ENCODE measurements at regions not wholly inside any gene's neighbourhood (a gene's known extent, or its start where the extent isn't known, plus 50 kb on each side); places are given as distances from the start of the nearest gene placed in this dataset.

DNA sequence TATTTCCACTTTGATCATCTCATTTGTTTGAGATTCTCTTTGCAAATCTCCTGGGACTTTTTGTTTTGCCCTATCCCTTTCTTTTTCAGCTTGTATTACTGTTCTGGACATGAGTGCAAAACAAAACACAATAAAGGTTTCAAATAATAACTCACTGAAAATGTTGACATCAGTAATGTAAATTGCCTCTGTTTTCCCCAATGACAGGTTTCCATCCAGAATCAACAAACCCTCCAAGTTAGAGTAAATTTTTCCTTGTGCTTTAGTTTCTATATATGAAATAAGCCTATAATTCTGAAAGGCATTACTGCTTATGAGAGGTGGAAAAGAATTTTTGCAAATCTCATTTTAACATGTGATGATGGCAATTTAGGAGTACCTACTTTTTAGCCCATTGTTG is 187.0 kb upstream of the ANO3 start:
- DNase-seq (ENCODE audit: low spot score) (no peak), FAIRE-seq (no peak)

DNA sequence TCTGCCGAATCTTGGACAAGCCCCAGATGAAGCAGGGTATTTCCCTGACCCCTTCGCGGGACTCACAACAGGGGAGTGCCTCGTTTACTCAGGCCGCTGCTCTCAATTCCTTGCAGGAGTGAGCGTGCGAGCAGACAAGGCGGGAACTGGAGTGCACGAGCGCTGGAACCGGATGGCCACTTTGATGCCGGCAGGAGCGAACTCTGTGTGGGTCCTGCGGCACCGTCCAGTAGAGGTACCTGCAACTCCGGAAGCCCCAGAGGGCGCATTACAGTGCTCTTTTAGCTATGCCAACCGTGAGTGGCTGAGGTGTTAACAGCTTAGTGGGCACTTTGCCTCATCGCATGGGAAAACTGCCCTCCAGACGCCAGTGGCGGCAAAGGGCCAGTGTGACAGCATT is 182.3 kb upstream of the ANO3 start:
- FAIRE-seq (no peak), DNase-seq (ENCODE audit: low spot score) (no peak)

DNA sequence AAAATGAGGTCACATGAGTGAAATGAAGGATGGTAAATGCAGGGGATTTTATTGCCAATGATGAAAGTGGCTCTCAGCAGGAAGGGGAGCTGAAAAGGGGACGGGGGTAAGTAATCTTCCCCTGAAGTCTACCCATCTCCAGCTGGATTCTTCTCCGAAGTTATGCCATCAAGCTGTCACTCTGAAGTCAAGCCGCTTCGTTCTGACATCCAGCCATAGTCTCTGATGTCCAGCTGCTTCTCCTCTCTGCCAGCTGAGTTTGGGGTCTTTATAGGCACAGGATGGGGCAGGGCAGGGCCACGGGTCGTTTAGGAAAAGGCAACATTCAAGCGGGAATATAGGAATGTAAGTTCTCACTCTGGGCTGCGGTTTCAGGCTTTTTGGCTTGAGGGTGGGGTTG is 181.9 kb upstream of the ANO3 start:
- FAIRE-seq (no peak), DNase-seq (ENCODE audit: low spot score) (no peak)

DNA sequence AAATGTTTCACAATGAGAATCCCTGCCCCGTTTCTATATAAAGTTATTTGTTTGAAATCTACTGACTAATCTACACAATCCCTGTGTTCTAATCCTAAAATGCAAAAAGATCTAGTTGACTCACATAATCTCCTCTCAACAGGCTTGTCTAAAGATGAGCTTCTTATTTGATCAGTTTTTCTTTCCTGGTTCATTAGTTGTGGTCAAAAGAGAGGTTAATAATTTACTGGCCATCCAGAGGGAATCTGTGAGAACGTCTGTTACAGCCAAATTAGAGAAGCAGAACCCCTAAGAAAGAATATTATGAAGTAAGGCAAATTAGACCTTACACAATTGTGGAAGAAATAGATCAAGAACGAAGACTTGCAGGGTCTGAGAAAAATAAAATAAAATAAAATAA is 173.7 kb upstream of the ANO3 start:
- no peak for DNase-seq (ENCODE audit: low spot score)

DNA sequence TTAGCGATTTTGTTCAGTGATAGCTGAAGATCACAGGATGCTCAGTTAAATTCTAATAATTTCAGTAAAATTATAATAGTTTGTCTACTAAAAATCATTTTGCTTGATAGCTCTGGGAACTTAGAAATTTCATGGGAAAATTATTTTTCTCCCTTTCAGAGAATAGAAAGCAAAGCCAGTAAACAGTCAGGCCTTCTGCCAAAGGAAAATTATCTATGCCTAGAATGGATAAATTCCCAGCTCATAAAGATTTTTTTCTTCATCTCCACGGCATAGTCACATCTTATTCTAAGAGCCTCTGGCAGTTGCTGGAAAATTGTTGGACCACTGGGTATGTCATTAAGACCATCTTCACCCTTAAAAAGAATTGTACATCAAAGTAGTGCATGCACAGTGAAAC is 169.6 kb upstream of the ANO3 start:
- FAIRE-seq (no peak), DNase-seq (ENCODE audit: low spot score) (no peak)

More for the DNA sequence above, 173.7 kb upstream of the ANO3 start:
- FAIRE-seq = no peak

DNA sequence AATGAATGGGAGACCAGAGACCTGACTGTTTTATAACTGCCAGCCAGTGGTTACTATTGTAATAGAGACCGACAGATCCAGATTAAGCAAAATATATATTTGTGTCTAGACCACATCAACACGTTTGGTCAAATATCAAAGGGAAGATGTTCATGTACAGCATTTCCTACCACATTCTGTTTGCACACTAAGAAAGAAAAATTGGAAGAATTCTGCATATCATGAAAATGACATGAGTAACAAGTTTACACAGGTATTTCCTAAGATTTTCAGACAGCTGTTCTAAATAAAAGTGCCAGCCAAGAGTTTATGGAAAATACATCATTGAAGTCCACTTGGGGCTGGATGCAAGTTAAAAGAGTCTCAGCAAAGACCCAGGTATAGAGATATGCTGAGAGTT is 145.5 kb upstream of the ANO3 start:
- FAIRE-seq = no peak
- no peak for DNase-seq (ENCODE audit: low spot score)

DNA sequence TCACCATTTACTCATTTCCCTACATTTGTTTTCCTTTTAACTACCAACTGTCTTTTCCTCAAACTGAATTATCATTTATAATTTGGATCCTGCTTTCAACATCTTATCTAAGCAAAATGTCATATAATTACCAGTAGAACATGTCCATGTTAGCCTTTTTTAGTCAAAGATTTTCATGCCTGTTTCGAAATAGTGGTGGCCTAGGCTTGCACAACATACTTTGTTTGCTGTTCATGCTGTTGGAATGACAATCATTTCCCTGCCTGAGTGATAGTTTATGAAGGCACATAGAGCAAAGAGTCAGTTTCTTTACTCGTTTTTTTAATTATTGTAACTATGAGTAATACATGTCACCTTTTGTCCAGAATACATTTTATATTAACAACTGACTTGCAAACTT is 144.3 kb upstream of the ANO3 start:
- DNase-seq (ENCODE audit: low spot score) (no peak), FAIRE-seq (no peak)

DNA sequence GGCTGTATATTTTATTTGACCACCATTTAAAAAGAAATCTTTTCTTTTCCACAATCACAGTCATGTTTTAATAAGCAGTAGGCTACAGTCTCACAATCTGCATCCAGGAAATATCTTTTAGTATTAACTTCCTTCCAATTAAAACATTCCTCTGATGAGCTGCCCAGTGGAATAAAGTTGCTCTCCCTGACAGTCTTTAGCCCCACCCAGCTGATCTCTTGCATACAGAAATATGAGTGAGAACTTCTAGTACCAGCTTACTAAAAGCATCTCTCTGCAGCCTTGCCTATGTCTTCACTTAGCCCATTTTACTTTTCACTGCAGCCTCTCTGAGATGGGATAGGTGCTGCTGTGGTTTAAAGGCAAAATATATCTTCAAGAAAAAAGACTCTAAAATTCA is 143.4 kb upstream of the ANO3 start:
- FAIRE-seq = no peak

DNA sequence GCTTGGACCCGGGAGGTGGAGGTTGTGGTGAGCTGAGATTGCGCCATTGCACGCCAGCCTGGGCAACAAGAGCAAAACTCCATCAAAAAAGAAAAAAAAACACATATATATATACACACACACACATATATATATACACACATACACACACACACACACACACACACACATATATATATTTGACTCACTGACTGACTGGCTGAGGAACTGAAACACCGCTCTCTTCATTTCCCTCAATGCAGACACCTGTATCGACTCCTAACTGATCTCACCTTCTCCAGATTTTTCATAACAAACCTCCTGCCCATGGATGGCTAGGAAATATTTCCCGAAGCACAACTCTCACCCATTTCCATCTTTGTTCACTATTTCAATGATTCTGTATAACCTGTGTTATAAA is 140.7 kb upstream of the ANO3 start:
- FAIRE-seq (no peak), DNase-seq (ENCODE audit: low spot score) (no peak)

More for the DNA sequence above, 143.4 kb upstream of the ANO3 start:
- DNase-seq (ENCODE audit: low spot score) = no peak

DNA sequence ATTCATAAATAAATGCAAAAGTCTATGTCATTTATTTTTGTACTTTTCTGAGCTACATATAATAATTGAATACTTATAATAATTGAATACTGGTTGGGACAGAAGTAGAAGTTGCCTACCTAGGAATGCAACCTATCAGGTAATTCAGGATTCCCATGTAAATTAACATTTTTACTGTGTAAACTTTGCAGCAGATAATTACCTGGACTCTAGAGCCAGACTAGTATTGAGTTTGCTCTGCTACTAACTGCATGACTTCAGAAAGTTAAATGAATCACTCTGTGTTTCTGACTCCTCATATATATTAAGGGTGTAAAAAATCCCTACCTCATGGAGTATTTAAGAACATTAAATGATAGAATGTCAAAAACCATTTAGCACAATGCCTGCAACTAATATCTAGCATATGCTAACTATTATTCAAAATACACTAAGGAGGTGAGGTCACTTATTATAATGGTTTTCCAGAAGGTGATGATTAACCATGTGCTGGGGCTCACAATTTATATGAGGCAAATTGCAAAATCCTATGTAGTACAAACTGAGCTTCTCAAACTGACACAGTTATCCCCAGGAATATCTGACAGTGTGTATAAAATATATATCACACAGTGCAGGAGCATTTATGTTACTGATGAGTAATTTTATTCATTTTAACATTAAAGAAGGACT is 138.1 kb upstream of the ANO3 start:
- no peak for FAIRE-seq

DNA sequence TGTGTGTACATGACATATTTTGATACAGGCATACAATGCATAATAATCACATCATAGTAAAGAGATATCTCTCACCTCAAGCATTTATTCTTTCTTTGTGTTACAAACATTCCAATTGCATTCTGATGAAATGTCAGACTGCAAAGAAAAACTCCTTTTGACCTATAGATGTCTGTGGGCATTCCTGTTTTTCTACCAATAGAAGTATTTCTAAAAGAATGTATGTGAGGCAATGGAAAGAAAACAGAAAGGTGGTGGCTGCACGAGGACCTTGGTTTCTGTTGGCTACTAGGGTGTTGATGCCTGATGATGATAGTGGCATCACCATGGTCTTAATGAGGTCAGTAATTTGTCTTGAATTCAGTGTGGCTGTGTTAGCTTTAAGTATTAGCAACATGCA is 137.0 kb upstream of the ANO3 start:
- FAIRE-seq (no peak), DNase-seq (ENCODE audit: low spot score) (no peak)

More for the DNA sequence above, 138.1 kb upstream of the ANO3 start:
- no peak for DNase-seq (ENCODE audit: low spot score)

DNA sequence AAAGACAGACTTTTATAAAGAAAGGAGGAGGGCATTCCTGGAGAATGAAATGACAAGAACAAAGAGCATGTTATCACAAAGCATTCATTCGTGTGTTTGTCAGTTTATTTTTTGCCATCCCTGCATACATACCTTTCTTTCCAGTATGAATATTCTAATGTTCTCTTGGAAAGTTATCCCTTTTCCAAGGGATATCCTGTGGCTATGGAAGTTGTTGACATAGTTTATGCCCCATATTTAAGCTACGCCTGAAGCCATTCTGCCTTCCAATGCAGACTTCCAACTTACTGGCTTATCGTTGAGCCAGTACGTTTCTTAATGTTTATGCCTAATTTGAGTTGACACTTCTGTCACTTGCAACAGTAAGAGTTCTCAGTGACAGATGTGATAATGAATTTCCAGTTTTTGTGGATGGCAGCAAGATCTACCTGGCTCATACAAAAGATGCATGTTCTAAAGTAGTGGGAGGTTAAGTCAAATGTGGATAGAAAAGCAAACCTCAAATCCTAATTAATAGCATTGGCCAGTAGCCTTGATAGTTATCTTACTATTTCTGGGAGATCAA is 133.3 kb upstream of the ANO3 start:
- FAIRE-seq (no peak), DNase-seq (ENCODE audit: low spot score) (no peak)

DNA sequence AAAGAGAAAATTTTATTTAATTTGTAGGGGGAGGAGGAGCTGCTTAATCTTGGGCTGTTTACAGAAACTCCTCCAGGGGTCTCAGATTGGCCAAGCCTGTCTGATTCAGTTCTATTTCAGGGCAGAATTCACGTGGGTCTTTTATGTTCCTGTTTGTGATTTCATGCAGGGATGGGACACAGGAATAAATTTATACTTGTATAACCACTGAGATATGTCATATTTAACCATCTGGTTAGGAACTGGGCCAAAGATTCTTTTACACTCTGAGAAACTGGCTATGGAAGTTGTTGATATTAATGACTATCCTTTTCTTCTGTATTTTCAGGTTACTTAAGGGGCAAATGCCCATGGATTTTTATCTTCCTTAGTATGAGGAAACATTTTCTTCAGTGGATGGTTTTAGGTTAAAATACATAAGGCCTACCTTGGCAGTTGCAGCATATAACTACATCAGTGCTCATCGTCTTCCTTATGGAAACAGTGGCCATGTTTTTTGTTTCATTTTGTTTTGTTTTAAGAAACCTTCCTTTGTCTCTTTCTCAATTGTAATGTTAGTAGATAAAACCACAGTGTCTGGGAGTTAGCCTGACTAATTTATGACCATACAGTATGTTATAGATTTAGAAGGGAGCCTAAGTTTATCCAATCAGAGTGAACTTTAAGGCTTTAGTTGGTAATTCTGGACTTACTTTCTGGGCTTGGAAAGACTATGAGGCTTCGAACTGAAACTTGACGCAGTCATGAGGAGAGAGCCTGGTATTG is 132.4 kb upstream of the ANO3 start:
- FAIRE-seq (no peak), DNase-seq (ENCODE audit: low spot score) (no peak)

DNA sequence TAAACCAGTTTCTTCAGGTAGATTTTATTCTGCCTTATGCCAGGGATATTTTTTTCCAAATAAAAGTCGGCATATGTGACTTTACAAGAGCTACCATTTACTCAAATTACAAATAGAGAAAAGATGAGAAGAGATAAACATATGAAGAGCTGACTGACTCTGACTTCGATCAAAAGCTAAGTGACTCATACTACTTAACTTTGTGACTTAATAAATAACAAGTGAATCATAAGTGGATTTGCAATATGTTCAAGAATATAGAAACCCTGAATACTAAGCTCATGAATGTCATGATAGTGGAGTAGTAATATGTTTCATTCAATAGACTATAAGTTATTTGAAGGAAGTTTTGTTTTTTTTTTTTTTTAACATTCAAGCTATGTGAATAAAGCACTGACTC is 130.5 kb upstream of the ANO3 start:
- DNase-seq (ENCODE audit: low spot score) (no peak), FAIRE-seq (no peak)

DNA sequence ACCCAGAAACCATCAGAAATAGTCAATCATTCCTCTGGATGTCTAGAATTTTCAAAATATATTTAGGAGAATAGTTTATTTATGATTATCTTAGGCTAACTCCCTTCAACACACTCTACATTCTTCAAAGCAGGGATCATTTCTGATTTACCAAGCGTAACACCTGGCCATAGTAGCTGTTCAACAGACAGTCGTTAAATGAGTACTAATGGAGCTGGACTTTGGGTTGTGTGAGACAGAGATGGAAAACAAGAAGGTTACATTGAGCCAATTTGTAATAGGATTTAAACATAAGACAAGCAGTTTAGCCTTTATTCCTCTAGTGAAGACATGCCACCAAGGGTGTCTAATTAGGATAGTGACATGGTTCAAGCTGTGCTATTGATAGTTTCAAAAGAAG is 129.2 kb upstream of the ANO3 start:
- FAIRE-seq (no peak), DNase-seq (ENCODE audit: low spot score) (no peak)

DNA sequence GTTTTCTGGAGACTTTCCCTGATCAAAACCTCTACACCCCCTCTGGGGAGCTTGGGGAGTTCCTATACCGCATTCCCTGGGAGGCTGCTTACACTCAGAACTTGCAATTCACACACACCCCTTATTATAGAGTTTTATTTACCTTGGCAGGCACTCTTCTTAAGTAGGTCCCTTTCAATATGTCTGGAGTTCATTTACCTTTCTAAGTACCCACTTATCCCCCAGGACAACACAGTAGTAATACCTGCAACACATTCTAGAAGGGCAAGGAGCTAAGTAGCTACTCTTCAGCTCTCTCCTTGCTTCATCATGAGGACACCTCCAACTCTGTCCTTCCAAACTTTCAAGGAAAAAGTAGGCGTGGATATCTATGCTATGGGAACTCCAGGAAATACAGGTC is 127.8 kb upstream of the ANO3 start:
- FAIRE-seq (no peak), DNase-seq (ENCODE audit: low spot score) (no peak)

DNA sequence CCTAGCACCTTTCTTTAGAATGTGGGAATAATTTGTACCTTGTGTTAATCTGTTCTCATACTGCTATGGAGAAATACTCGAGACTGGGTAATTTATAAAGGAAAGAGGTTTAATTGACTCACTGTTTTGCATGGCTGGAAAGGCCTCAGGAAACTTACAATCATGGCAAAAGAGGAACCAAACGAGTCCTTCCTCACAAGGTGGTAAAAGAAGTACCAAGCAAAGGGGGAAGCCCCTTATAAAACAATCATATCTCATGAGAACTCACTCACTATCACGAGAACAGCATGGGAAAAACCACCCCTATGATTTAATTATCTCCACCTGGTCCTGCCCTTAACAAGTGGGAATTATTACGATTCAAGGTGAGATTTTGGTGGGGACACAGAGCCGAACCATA is 127.1 kb upstream of the ANO3 start:
- DNase-seq (ENCODE audit: low spot score) (no peak), FAIRE-seq (no peak)

DNA sequence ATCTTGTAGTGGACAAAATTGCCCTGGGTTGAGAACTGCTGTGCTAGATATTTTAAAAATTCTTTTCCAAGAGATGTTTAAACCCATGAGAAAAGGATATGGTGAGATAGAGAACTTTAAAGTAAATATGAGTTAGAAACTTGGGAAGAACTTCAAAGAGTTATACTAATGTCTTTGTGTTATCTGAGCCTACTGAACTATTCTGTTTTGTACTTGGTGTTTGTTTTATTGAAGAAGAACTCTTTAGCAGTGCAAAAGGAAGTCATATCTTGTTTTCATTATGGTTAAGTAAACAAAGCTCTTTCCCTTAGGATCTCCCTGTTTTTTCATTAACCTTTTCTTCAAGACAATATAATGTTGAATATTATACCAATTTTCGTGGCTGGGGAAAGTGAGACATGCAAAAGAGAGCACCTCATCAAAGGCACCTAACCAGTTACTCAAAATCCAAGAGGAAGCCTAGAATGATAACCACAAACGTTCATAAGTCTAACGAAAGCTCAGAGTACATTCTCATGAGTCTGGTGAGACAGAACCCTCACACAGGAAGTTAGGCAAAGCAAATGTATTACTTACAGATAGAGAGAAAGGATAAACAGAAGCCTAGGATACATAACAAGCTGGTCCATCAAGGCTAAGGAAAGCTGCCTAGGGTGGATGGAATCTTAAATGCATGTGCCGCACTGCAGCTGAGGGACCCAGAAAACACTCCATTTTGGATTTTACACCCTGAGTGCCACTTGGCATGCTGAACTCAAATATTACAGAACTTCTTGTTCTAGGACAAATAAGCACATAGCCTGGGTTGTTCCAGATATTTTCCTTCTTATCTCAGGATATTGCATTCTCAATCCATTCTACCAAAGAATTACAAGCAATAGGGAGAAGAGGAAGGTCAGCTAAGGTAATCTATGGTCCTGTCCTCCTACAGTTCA is 112.5 kb upstream of the ANO3 start:
- no peak for FAIRE-seq
- no peak for DNase-seq (ENCODE audit: low spot score)

DNA sequence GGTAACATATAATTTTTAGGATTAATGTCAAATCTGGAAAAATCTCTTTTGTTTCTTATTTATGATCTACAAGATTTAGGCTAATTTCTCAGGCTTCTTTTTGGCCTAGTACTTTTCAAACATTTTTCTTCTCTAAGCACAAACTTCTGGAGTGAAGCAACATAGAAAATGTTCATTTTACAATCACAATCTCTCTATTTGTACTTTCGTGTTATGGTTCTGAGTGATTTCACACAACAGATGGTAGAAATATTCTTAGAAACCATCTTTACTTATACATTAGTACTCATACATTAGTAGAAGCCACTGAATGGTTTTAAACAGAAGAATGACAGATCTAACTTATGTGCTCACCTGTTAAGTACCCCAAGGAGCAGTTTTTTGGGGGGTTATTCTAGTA is 106.3 kb upstream of the ANO3 start:
- FAIRE-seq (no peak), DNase-seq (ENCODE audit: low spot score) (no peak)

DNA sequence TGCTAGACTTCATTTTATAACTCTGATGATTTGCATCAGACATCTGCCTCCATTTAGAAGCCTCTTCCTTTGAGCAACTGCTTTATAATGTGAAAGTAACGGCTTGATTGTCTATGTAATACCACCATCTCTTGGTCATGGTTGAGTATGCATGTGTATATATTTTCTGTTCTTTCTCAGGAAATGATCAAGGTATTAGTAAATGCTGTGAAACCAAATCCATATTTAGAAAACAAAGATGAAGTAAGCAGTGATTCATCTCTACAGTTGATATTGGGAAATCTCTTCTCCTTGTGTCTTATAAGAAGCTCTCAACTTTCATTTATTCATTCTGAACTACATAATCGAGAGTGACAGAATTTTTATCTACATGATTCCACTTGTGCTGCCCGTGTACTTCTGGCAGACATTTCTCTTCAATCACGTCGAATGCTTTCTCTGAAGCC is 104.6 kb upstream of the ANO3 start:
- no peak for FAIRE-seq
- DNase-seq (ENCODE audit: low spot score) = peak; percentile 22

DNA sequence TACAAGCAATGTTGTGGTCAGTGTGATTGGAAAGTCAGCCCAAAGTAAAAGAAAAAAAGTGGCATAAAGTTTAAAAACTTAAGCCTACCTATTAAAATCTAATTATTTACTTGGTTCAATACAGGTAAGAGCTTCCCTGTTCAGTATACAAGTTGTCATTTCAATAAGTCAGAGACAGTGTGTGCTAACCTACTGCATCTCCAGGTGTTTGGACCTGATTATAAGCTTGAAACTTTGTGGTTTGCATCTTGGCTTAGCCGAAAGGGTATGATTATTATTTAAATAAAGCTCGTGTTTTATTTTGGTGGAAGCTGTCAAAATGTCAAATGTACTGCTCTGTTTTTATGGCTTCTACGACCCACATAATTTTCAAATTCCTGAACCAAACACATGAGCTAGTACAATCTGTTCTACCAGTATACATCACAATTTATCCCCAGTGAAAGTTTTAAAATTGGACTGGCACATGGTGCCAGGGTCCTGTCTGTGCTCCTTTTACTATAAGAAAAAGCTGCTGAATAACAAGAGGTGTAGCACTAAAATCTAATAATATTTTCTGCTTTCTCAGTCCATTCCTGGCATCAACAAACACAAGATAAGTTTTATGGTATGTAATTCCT is 103.9 kb upstream of the ANO3 start:
- no peak for FAIRE-seq
- no peak for DNase-seq (ENCODE audit: low spot score)

Measured in urothelium cell line (cell line).